Frontal cortex (tissue), 3 donors: ENCODE measurements at regions not wholly inside any gene's neighbourhood (a gene's known extent, or its start where the extent isn't known, plus 50 kb on each side); places are given as distances from the start of the nearest gene placed in this dataset.

Experiments used
- DNase-seq, 2 donors: peaks; one replicate each; pipeline ENCODE4 v3.0.0; 2012; ENCODE audit warnings: low spot score in 2 of 2
- FAIRE-seq: peaks from 2 replicates; lab custom pipeline; 2012; peaks lifted over from hg19 to GRCh38; lab: Jason Lieb, UNC
- donor health status: control.
- donor health status: control.
- donor health status: control.

DNA sequence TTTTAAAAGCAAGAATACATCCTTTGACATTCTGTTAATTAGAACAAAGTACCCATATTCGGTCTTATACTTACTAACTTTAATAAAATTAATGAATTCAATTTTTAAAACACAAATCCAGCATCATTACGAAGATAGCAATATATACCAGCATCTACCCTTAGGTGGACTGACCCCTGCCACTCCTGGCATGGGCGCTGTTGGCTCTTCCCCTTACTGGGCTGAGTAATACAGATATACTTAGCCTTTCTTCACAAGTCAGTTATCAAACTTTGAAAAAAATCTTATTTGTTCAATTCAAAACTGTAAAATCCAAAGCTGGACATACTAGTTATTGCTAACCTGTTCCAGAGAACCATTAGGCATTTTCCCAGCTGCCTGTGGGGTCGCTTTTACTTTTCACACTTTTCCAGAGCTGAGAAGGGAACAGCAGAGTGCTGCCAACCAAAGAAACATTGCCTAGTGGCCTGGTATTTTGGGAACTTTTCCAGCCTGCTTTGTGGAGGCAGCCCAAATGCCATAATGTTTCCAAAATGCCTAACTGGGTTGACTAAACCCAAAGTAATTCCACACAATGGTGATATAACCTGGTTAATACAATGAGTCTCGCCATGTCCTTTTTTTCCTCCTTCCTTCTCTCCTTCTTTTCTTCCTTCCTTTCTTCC, 424.7 kb upstream of the ADGRL2 start:
- DNase-seq: no peak
- FAIRE-seq: no peak

DNA sequence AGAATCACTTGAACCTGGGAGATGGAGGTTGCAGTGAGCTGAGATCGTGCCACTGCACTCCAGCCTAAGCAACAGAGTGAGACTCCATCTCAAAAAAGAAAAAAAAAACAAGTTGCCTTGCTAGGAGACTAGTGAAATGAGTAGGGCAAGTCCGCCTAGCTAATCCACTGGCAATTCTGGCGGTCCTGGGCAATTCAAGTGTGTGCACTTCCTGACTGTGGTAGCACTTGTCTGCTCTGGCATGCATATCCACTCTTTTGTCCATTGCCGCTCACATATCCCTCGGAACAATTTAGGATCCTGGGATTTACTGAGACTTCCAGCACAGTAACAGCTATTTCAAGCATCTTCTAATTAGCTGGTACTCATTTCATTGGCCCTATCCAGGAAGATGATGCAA, 426.3 kb upstream of the ADGRL2 start:
- DNase-seq: no peak
- no peak for FAIRE-seq

DNA sequence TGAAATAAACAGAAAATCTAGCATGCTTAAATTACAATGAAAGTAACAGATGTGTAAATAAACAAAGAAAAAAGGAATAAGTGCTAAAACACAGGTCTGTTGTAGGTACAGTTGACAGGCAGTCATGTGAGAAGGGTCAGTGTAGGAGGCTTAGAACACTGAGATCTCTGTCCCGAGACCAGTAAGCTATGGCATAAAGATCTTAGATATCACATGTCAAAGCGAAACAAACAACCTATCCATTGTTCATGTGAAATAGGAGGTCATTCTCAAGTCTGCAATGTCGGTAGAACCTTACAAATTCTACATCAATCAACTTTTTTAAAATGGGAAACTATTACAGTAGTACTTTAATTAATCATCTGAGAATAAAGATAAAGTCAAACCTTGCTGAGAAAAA, 428.9 kb upstream of the ADGRL2 start:
- no peak for DNase-seq
- no peak for FAIRE-seq

DNA sequence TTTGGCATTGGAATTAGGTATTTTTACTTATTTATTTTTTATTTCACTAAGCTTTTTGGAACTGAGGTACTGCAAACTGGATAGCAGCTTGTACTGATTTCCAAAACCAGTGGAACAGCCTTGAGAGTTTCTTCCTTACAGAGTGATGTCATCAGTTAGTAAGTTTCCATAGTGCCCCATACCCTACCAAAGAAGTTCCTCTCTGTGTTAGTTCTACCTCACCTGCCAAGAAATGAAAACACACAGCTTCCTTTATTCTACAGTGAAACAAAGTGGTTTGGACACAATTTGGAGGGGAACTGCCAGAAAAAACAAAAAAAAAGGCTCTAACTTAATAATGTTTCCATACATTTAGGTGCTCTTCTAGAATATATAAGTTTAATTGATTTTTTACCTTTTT, 430.9 kb upstream of the ADGRL2 start:
- FAIRE-seq (no peak), DNase-seq (no peak)

DNA sequence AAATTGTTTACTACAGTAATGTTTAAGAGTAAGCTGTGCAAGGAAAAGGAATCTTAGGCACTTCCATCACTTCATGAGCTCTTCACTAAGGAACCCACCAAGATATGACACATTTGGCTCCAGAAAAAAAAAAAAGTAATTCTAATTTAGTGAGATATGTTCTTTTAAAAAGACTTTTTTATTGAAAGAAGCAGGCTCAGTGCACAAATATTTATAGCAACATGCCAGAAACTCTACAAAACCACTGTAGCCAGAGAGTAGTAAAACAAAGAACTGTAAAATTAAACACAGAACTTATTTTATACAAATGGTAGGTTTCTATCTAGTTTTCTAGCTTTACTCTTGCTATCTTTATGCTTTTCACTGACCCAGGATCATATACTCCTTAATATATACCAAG, 434.6 kb upstream of the ADGRL2 start:
- FAIRE-seq: no peak
- DNase-seq: no peak

DNA sequence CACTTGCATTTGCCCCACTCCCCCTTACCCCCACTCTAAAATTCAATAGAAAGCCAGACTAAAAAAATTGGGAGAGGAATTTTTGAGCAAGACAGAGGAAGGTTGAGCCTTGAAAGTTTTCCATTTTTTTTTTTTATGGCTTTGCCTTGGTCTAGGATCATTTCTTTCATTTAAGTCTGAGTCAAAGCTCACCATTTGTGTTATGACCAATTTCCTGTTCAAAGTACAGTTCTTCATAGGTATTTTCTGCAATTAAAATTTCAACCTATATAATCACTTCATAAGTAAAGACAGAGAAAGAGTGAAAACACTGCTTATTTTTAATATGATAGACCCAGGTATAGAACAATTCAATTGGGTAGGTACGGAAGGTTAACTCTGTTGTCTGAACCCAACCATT, 436.6 kb upstream of the ADGRL2 start:
- DNase-seq: no peak
- no peak for FAIRE-seq

DNA sequence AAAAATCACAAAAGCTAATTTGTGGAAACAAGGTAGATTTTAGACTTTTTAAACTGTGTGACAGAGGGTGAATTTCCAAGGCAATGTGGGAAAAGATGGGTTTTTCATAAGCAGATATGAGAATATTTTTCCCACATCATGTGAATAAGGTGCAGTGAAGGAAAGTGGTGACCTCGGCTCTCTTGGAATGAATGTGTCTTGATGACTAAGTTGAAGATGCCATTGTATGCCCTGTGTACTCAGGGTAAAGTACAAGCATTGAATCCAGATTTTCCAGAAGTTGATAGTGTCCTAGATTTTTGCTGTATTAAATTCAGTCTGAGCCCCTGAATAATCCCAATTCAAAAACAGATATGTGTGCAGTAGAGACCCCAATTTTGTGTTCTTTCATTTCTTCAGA, 442.6 kb upstream of the ADGRL2 start:
- DNase-seq (no peak), FAIRE-seq (no peak)

DNA sequence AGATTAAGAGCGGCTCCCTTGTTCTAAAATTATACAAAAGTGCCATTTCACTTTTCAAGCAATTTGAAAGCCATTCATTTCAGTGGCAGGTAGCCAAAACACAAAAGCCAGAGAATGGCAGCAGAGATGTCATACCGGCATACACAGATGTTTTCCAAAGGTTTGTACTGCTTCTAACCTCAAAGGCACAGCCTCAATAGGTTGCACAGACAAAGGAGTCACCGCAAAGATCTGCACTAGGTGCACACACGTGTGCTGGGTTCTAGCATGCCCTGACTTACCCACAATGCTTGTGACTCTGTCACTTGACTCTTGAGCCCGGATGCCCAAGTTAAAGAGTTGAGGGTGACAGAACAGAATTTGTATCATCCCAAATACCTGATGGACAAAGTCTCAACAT, 448.9 kb upstream of the ADGRL2 start:
- FAIRE-seq (no peak), DNase-seq (no peak)

DNA sequence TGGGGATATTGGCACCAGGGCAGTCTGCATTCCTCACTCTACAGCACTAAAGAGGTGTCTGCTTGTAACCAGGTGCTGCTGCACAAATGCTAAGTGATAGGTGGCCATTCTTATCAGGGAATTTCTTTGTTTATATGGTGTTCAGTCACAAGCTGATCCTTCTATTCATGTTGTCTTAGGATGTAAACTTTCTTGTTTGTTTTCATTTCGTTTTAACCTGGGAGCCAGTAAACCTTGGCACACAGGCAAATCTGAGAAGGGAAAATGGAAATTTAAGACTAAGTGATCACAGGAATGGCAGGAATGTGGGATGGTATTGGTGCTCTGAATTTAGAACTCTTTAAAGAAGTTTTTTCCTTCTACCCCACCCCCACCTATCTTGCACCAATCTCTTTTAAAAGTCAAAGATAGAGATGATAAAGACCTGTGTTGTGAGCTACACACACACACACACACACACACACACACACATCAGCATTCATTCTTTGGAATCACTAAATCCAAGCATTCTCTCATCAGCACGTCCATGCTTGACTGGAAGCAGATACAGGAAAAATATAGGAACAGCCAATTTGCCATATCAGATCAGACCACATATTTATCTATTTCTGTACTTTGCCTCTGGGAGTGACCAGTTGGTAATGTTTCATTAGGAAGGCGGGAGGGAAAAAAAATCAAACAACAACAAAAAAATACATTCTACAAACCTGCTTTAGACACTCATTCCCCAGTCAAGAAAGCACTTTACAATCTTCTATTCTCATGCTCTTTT, 451.4 kb upstream of the ADGRL2 start:
- no peak for FAIRE-seq

DNA sequence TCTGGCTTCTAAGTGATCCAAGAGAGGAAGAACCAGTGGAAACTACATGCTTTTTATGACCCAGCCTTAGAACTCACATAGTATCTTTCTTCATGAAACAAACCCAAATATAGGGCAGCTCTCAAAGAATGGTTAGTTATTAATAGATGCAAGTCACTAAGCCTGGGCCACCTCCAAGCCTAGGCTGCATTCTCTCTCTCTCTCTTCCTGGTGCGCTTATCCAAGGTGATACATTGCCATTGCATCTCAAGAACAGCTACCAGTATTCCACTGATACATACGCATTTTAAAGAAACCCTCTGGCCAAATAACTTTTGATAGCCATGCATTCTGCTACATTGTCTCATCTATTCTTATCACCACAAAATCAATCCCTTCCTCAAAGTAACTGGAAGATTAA, 455.6 kb upstream of the ADGRL2 start:
- no peak for DNase-seq
- no peak for FAIRE-seq

More for the DNA sequence above, 451.4 kb upstream of the ADGRL2 start:
- DNase-seq: no peak

DNA sequence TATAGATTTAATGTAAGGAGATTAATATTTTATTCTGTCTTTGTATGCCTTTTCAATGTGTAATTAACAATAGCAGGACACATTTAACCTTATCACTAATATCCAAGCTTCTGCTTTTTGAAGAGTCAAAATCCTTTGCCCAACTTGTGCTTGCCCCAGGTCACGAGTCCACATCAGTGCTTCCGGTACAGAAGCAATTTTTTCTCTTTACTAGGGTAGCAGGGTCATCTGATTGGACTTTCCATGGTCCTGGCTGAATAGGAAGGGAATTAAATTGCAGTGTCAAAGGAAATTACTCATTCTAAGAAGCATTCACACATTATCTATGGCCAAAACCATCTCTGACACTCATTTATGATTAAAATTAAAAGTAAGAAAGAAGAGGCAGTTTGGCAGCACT, 460.5 kb upstream of the ADGRL2 start:
- FAIRE-seq: no peak
- DNase-seq: no peak

DNA sequence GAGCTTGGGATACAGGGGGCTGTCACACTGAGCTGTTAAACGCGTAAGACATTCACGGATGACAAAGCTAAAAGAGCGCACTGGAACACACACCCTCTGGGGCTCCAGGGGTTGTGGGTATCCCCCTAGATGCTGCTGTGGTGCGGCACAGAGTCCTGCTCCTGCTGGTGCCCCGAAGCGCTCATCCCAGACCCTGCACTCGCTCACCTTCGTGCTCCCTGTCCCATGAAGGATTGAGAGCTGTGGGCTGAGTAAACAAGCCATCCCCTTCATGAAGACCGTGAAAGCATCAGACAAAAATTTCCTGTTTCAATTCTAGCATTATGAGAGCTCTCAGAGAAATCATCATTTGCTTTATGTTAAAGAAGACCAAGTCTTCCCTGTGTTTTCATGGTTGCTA, 463.5 kb upstream of the ADGRL2 start:
- FAIRE-seq: no peak

DNA sequence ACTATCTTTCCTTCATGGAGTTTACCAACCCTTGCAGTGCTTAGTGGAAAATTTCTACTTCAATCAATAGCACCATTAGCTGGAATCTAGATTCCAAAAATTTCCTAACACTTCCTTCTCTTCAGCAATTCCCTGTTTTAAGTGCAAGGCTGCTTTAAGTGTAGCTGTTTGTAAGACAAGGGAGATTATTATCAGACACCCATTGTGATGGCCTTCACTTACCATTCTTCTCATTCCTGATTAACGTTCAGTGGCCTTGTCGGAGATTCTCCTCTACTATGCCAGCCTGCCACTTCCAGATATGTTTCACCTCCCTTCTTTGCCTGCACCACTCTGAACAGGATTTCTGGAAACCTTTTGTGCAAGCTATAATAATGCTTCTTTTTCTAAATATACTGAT, 464.9 kb upstream of the ADGRL2 start:
- DNase-seq: no peak
- no peak for FAIRE-seq

More for the DNA sequence above, 463.5 kb upstream of the ADGRL2 start:
- DNase-seq: no peak

DNA sequence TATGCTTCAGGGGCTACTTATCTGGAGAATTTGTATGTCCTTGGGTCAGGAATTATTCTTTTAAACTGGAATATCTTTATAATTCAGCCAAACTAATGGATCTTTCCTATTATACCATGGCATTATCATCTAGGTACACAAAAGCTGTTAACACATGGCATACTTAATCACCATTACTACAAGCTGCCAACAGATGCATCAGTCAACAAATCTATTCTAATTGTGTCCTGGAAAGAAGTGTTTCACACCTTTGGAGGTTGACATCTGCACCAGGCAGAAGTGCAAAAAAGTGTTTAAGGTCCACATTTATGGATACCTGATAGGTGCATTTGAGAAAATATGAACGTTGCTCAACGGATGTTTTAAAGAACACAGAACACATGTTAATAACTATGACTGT, 470.2 kb upstream of the ADGRL2 start:
- no peak for DNase-seq
- no peak for FAIRE-seq

DNA sequence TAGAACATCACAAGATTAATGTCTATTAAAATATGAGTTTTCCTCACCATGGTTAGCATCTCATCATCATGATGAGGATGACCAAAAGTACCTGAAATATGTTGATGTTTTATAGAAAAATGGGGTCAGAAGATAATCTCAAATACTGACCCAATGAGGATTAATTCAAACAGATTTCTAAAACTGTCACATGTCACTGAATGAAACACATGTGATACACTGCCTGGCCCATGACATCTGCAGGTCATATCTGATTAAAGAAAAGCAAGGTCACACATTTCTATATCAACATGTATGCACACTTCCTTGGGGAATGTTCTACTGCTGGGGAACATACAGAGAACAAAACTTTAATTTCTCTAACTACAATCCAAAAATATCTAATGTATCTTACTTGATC, 470.6 kb upstream of the ADGRL2 start:
- no peak for DNase-seq
- no peak for FAIRE-seq

DNA sequence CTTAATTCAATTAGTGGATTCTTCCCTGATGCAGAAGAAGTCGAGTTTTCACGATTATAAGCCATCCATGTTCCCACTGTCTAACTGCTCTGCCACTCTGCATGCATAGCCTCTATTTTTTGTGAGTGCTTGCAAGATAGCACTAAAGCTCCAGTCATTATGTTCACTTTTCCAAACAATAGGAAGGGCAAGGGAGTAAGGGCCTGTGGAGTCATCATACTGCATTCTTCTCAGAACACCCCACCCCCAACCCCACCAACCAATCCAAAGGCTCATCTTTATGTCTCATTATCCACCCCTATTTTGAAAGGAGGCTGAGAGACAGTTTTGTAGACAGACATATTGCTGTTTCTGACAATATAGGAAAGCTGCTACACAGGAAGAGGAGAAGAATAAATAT, 471.7 kb upstream of the ADGRL2 start:
- FAIRE-seq: no peak

DNA sequence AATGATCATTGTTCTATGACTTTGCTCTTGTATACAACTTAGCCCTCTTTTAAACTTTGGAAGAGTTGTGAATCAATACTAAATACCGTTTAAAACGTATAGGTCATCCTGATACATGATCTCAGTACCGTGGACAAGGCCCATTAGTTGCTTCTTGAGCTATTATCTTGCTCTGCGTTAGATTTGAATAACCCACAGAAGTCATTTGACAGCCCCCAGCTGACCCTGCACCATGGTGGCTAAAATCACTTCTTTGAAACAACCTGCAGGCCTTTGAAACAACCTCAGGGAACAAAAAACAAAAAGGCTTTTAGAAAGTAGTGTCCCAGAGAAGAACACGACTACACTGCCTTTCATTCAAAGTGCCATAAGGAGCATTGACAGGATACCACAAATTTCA, 473.0 kb upstream of the ADGRL2 start:
- DNase-seq: no peak
- no peak for FAIRE-seq

More for the DNA sequence above, 471.7 kb upstream of the ADGRL2 start:
- no peak for DNase-seq

DNA sequence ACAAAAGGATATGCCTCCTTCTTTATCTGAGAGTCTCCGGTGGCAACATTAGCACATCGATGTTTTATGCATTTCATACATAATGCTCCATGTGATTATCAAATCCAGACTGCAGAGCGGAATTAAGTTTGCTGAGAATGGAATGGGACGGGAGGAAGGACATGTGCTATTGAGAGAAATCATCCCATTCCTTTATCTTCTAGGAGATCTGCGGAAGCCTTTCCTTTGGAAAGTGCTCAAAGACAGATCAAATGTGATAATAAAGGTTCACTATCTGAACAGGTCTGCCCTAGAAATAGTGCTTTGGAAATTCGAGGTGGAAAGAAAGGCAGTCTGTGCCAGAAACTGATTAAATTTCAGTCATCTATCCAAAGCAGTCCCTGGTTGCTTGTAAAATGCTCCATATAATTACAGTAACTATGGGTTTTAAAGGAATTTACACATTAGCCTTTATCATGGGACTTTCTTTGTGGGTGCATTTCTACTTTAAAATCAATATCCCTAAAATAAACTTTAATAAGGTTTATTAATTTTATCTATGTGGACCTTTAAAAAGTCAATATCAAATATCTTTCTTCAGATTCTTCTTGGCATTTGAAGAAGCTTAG, 473.5 kb upstream of the ADGRL2 start:
- FAIRE-seq (no peak), DNase-seq (no peak)

DNA sequence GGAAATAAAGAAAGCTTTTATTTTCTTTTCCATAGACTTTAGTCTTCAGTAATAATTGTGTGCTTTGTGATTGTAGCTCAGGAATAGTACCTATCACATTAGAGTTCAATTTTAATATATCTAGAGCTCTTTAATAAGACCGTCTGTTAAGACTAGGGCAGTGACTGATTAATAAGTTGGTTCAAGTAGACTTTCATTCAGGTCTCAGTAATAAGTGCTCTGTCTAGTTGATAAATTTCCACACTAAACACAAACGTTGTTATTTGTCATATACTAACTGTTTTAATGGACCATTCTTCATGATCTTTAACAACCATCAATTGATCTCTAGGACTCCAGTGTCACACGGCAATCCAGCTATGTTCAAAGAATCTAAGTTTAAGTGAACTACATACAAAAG, 474.5 kb upstream of the ADGRL2 start:
- no peak for FAIRE-seq

DNA sequence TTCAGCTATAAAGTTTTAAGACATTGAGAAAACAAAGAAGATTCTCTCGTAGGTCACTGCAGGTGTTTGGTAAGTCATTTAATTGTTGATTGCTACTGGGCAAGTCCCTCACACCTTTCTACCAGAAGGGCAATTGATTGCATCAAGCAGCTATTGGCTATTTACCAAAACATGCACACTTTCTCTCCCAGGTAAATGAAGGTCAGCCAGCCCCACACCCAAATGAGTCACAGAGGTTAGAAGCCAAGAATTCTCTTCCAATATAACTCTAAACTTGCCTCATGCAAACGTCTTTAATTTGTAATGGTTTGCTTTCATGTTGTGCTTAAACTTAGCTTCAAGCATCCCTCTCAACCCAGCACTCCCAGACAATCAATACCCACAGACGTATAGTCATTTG, 475.3 kb upstream of the ADGRL2 start:
- FAIRE-seq (no peak), DNase-seq (no peak)

More for the DNA sequence above, 474.5 kb upstream of the ADGRL2 start:
- DNase-seq: no peak

DNA sequence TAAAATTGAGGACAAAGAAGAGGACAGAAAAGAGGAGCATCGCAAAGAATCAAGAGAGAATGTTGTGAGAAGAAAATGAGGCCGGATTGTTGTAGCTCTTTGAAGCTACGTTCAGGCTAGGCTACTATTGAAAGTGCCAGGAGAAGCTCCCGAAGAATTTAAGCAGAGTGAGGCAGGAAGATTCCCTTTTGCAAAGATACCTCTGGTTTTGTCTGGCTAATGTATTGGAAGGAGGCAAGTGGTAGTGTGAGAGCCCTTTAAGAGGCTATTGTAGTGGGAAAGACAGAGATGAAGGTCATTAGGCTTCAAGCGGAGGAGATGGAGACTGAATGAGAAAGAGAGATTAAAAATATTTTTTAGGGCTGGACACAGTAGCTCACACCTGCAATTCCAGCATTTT, 476.9 kb upstream of the ADGRL2 start:
- no peak for DNase-seq

More for the DNA sequence above, 476.9 kb upstream of the ADGRL2 start:
- no peak for FAIRE-seq
